ENCODE measurements at regions not wholly inside any gene's neighbourhood (a gene's known extent, or its start where the extent isn't known, plus 50 kb on each side); places are given as distances from the start of the nearest gene placed in this dataset.

DNA sequence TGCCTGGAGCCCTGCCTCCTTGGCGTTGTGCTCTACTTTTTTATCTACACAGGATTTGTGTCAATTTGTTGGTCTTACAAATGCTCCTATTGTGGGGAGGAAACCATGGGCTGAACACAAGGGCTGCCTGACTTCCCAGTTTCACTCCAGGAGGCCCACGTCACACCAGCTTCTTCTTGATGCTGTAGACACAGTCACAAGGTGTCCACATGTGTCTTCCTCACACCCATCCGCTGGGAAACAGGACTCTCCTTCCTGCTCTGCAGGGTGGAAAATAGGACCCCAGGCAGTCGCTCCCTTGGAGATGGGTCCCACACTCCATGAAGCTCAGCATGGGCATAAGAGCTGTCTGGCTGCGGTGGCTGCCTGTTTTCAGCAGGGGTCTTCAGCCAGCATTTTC, 468.2 kb downstream of the EPHA4 start:
- DNase-seq (ENCODE audit: low spot score): peak; percentile 10

DNA sequence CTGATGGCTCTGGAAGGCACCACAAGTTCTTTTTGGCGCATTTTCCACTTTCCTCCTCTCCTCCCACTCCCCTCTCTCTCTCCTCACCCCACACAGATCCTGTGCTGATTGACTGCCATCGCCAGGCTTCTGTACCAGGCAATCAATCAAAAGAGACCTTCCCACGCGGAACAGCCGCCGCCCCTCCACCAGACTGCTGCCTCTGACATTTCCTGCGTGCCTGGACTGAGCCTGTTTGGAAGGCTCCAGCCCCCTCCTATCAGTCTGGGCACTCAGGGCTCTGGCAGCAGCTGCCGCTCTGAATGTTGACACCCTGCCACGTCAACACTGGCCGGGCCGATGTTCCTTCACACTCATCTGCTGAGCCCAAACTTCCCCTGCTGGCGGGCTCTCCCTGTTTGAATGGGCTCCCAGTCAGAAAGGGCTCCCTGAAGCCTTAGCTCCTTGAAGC, 467.7 kb downstream of the EPHA4 start:
- peak; percentile 61 for DNase-seq (ENCODE audit: low spot score)

DNA sequence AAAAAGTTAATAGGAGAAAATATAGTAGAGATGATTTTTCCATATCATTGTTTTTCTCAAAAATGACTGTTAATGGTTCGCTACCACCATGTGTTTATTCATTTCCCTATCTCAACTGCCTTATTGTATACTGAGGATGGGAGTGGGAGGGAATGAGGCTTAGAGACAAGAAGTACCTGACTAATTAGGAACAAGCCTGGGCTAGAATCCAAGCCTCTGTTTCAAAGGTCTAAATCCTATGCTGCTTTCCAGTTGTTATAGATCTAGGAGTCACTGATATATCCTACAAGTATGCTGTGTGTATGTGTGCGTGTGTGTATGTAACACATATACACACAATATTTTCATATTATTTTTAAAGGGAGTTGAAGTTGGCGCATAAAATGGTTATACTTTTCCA, 465.9 kb downstream of the EPHA4 start:
- DNase-seq (ENCODE audit: low spot score): no peak

DNA sequence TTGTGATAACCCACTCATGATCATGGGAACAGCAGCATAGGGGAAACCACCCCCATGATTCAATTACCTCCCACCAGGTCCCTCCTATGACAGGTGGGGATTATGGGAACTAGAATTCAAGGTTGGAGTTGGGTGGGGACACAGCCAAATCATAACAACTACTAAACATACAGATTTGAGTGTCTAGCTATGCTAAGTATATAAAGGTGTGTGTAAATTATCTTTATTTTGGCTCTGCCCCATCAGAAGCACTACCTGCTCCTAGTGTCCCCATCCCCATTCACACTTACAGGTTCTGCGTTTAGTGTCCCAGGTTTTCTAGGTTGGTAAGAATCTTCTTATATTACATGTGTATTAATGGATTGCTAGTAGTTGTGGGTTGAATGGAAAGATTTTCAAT, 464.7 kb downstream of the EPHA4 start:
- no peak for DNase-seq (ENCODE audit: low spot score)

DNA sequence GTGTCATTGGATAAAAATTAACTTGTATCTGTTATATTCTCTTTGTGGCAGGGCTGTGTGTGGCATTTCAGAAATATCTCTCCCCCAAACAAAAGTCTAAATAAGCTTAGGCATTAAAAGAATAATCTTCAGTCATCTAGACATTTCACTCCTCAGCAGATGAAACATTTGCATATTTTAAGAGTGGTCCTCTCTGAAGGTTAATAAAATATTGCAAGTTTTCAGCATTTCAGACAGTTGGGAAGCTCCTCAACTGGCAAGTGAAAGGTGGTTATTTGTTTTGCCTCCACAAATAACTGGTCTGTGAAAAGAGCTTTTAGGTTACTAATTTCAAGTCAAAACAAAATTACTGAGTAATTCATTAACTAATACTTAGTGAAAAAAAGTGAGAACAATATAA, 462.6 kb downstream of the EPHA4 start:
- no peak for DNase-seq (ENCODE audit: low spot score)

DNA sequence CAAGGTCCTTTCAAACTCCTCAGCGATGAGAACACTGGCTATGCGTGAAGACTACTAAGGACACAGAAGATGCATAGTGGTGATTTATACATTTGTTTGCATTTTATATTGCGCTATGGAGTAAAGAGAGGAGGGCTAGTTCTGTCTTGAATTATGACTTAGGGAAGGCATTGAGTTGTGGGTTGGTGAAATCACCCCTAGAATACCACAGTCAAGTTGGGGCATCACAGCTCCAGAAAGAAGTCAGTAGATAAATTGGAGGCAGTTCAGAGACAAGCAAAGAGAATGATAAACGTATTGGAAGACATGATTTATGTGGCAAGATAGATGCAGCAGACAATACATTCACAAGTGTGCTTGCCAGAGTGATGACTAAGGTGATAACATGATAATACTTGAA, 460.4 kb downstream of the EPHA4 start:
- no peak for DNase-seq (ENCODE audit: low spot score)

DNA sequence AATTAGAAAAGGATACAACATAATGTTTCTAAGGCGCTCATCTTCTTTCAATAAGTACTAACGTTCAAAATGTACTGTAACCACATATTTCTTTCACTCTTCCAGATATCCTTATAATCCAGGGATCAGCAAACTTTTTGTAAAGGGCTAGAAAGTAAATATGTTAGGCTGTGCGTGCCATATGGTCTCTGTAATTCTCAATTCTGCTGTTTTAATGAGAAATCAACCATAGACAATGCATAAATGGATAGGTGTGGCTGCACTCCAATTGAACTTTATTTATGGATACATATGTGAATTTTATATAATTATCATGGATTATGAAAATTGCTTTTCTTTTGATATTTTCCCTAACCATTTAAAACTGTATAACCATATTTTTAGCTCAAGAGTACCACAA, 459.4 kb downstream of the EPHA4 start:
- DNase-seq (ENCODE audit: low spot score): no peak

DNA sequence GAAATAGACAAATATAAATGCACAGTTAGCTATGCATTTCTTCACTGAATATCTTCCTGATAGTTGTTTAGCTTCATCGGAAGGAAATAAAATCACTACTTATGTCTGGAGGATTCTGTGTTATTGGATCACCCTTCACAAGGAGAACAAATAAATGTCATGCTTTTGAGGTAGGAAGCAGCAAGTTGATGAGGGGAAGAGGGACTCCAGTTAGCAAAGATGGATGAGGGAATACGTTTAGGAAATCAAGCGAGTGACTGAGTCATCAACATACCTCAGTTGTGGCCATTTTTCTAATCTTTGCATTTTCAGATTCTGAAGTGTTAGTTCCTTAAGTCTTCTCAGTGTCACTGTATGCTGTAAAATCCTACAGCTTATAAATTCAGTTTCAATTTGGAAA, 456.2 kb downstream of the EPHA4 start:
- DNase-seq (ENCODE audit: low spot score): no peak

DNA sequence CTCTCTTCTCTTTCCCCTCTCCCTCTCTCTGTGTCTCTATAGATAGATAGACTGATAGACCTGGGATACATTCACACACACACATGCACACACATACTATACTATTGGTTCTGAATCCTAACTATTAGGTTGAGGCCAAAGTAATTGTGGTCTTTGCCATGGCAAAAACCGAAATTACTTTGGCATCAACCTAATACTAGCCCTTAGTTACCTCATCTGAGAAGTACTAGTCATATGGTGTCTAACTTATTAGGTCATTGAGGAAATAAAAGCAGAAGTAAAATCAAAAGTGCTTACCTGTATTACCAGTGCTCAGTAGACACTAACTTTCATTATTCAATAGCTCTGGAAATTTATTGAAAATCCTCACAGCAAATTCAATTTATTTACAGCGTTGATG, 451.5 kb downstream of the EPHA4 start:
- no peak for DNase-seq (ENCODE audit: low spot score)

DNA sequence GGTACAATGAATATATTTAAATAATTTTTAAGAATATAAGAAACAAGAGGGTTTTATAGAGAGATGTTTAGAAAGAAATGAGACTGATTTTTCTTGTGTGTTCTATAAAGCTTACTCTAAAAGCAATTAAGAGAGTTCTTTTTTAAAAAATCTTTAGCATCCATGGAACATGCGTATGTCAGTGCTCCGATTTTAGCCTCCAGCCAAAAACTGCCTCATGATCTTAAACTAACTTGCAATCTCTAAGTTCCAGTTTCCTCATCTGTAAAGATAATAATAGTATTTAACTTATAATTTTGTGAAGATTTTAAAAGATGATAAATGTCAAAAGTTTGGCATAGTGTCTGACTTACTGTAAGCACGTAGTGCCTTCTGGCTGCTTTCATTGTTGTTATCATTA, 448.7 kb downstream of the EPHA4 start:
- no peak for DNase-seq (ENCODE audit: low spot score)

DNA sequence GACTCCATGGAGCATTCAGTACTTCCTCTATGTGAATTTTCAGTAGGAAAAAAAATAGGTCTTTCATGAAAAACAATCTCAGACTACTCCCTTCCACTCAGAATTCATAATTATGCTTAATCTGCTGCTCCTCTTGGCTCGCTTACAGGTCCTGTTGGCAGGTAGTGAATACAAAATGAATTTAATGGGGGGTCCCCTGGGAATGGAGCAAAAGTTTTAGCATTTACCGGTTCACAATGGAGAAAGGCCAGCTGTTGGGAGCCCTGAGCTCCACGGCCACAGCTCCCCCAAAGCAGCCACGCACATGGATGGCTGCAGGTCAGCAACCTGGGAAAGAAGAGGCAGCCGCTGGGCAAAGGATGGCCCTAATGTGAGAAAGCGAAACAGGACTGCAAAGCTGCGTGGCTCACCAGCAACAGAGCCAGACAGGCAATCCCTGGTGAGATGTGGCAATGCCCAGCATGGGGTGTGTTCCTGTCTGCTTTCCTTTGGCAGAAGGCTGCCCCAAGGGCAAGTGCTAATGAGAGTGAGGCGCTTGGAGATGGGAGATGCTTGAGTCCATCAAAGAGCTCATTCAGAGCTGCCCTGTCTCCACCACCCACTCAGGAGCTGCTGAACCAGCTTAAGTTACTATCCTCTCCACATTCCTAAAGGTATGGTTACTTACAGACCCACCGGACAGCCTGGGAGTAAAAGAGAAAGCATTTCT, 447.4 kb downstream of the EPHA4 start:
- DNase-seq (ENCODE audit: low spot score): no peak

DNA sequence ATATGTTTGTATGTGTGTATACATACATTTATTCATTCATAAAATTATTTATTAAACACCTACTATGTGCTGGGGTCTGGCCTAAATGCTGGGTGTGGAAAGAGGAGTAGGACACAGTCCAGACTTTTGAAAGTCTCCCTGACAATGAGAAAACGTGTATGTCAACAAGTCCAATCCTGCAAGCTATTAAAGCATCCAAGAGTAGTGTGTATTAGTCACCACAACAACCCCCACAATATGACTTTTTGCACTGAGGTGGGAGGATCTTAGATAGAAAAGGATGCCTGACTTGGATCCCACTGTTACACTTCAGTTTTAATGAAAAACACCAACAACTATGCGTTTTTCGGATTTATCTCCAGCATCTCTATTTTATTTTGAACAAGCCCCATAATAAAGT, 446.4 kb downstream of the EPHA4 start:
- no peak for DNase-seq (ENCODE audit: low spot score)

DNA sequence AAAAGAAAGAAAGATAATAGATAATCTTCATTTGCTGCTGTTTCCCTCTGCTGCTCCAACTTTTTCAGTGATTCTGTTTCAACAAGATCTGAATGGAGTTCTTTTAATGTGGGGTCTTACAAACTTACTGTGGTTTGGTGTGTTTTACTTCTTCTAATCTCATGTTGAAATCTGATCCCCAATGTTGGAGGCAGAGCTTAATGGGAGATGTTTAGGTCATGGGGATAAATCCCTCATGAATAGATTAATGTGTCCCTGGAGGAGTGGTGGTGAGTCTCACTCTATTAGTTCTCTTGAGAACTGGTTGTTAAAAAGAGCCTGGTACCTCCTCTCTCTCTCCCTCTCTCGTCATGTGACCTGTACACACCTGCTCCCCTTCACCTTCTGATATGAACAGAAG, 442.4 kb downstream of the EPHA4 start:
- no peak for DNase-seq (ENCODE audit: low spot score)

DNA sequence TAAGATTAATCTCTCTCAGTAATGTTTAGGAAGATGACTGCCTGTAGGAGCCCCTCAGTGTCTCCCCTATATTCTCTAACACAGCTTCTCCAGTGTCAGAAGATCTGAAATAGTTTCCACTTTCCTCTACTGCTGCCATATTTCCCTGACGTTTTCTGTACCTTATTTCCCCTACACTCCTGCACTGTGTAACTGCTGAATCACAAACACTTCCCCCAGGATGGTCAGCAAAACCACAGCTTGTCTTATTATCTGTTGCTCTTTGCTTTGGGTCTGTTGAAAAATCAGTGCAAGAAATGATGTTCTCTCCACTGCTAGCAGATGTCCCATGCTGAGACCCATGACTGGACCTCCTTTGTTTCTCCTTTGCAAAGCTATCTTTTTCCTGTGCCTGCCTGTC, 441.7 kb downstream of the EPHA4 start:
- DNase-seq (ENCODE audit: low spot score): no peak

DNA sequence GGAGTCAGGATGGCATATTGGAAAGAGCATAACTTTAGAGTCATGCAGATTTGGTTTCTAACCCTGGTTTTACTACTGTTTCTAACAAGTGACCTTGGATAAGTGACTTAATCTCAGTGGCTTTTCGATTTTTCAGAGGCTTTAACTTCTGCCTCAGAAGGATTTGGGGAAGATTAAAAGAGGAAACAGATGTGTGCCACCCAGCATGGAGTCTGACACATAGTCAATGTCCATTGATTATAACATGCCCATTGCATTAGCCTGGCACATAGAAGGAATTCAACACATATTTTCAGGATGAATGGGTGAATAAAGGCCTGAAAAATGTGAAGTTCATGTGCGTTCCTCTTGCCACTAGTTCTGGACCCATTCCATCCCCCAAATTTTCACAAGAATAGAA, 438.2 kb downstream of the EPHA4 start:
- DNase-seq (ENCODE audit: low spot score): no peak

DNA sequence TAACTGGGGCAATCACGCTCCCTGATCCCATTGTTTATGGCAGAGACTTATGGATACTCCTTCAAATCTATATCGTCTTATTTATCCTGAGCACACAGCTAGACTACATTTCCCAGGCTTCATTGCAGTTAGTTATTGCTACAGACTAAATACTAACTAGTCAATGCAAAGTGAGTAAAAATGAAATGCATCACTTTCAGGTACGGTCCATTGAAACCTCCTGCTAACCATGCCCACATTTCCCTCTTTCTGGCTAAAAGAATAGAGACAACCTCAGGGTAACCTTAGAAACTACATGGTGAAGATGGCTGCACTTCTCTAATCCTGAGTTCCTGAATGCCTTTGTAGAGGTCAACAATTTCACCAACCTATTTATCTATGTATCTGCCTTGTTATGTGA, 437.4 kb downstream of the EPHA4 start:
- no peak for DNase-seq (ENCODE audit: low spot score)

DNA sequence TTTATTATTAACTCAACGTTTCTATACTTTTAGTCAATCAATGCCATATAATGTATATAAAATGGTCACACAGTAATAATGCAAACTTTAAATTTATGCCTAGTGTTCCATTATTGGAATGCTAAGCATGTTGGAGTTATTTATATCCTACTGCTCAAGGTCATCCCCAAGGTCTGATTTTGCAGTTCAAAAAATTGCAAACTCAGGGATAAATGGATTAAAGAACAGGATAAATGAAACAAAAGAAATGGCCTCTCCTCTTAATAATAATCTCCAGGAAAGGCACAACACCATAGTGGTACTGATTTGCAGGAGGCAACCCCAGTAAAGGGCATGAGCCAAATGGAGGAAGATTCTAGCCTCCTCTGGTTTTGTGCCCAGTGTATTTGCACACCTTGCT, 436.4 kb downstream of the EPHA4 start:
- DNase-seq (ENCODE audit: low spot score): no peak

DNA sequence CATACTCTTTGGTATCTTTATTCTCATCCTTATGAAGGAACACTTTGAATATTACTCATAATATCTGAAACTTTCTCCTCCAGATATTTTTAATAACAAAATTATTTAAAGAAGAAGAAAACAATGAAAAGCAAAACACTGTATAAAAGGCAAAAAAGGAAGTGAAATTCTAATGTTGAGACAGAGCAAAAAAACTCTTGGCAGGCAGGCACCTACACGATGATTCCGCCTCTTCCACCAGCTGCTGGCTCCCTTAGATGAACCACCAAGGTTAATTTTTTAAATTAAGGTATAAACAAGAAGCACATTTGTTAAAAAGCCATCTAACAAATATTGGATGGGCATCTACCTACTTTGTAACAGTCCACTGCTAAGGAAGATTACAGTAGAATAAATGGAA, 434.7 kb downstream of the EPHA4 start:
- DNase-seq (ENCODE audit: low spot score): no peak

DNA sequence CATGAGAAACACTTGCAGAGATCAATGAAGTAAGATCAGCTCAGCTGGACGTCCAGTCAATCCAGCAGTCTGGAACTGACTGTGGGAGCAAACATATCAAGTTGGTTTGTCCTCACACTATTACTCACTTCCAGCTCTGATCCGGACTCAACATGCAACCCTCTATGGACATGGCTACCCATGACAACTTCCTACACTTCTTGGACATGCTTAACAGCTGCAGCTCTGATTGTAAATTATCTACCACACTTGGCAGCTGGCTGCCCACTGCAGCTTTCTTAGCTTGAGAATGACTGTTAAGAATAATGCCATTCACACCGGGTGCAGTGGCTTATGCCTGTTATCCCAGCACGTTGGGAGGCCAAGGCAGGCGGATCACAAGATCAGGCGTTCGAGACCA, 429.8 kb downstream of the EPHA4 start:
- DNase-seq (ENCODE audit: low spot score): no peak

DNA sequence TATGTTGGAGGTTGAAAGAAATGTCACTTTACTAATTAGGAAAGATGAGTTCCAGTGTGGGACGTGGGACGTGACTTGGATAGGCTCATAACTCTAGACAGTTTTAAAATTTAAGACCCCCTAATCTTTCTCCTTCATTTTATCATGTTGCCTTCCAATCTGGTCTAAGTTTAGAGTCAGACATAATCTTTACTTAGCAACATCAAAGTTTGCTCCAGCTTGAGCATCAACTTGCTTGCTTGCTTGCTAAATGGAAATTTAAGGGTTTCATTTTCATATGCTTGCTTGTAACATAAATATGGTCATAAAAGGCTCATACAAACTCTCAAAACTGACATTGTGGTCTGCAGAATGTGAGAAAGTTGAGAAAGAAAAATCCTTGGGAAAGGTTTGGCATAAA, 428.9 kb downstream of the EPHA4 start:
- DNase-seq (ENCODE audit: low spot score): no peak

DNA sequence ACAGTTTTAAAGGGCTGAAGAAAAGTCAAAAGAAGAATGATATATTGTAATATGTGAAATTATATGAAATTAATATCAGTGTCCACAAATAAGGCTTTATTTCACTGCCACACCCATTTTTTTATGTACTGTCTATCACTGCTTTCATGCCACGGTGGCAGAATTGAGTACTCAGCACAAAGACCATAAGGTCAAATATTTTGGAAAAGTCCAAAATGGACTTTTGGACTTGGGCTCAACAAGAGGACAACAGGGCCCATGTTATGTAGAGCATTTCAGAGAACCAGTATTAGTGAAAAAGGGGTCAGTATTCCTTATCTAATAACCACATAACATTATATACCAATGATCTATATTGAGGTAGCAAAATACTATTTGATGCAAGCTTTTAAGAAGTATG, 427.2 kb downstream of the EPHA4 start:
- no peak for DNase-seq (ENCODE audit: low spot score)

DNA sequence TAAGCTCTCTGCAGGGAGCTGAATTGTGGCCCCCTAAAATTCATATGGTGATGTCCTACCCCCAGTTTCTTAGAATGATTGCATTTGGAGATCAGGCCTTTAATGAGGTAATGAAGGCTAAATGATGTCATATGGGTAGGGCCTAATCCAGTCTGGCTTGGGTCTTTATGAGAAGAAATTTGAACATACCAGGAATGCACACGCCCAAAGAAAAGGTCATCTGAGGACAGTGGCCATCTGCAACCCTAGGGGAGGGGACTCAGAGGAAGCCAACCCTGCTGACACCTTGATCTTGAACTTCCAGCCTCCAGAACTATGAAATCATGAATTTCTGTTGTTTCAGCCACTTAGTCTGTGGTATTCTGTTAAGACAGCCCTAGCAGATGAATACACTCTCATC, 426.7 kb downstream of the EPHA4 start:
- DNase-seq (ENCODE audit: low spot score): no peak

DNA sequence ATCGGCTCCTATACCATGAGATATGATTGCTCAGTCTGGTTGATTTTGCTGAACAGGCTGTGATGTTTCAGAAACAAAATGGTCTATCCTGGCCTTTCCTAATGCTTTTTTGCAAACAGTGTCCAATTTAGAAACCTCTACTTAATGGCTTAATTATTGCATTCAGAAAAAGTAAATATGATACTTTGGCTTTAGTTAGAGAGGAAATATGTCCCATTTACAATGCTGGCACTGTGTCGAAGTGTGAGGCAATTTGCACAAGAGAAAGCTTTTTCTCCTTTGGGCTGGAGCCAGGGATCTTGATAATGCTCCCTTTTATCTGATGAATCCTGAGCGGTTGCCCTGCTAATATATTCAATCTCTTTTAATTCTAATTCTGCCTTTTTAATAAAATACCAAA, 418.9 kb downstream of the EPHA4 start:
- DNase-seq (ENCODE audit: low spot score): peak; percentile 63

DNA sequence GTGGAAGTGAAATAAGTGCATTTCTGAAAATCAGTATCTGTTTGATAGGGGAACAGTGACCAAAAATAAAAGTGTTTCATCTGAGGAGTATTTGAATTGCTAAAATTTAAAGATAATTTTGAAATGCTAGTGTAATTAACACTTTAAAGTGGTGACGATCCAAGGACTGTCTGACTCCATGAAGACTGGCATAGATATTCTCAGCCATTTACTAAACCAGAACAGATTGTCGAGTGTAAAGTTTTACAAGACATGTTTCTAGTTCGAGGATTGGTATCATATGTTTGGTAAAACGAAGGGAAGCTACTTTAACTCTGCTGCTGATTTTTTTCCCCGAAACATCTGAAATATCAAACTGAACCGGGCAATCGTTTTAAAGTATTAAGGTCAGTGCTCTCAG, 417.9 kb downstream of the EPHA4 start:
- no peak for DNase-seq (ENCODE audit: low spot score)

Data from putamen (tissue), 1 donor.